Renal pelvis (tissue), 1 donor: ENCODE measurements at regions not wholly inside any gene's neighbourhood (a gene's known extent, or its start where the extent isn't known, plus 50 kb on each side); places are given as distances from the start of the nearest gene placed in this dataset.
"Not testable (repeated sequence)": the region's sequence is repeated elsewhere in the genome, so short reads cannot be mapped to it uniquely, and the experiment has no call there.

Experiments used
- DNase-seq: peaks from one replicate; pipeline ENCODE4 v3.0.0-alpha.2; 2013

DNA sequence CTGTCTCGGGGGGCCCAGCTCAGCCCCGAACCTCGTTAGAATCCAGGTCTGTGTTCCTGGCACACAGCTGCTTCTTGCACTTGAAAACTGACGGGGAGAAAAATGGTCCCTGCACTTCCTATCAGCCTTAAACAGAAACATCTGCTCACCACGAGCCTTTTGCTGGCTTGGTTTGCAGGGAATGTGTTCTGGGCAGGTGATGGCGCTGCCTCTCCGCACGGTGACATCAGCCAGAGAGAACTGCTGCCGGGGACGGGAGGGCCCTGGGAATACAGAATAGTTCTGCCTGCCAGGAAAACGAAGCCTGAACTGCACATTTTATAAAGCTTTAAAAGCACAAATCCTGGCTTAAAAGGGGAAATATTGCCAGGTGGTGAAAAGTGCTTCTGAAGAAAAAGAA, 622.5 kb downstream of the TYW1 start:
- no peak for DNase-seq

DNA sequence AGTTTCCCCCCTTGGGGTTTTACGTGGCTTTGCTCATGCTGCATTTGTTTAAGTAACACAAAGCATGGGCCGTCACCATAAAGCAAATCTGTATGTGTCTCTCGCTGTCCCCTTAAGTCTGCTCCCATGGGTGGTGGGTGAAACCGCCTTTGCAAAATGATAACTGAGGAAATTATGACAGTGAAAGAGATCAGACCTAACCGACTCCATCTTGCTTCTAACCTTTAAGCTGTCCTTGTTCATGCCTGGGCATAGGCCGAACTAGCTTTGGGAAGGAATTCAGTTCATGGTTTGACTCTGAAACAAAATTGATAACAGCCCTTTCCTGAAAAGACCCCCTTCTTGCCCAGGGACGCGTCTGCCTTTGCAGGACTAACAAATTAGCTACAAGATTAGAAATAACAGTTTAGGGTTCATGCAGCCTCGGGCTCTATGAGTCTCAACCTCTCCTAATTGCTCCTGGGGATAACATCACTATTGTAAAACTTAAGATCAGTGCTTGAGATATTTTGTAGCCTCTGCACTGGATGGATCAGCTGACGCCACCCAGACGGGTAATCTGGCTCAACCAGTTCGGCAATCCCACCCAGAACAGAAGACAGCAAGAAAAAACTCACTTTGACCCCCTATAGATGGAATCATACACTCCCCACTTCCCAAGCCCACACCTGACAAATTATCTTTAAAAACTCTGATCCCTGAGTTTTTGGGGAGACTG, 623.7 kb downstream of the TYW1 start:
- DNase-seq, result no peak

DNA sequence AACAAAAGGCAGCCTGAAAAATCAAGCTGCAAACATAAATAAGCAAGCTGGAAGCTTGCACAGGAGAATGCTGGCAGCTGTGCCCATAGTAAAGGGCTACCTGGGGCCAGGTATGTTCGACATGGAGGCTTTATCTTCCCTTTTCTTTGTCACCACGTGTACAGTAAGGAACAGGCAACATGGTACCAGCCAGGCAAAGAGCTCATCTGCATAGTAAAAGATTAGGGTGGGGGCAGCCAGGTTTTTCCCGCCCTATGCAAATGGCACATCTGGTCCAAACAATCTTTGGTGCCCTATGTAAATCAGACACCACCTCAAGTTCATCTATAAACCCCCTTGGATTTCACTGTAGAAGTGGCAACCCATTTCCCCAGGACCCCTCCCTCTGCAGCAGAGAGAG, 625.1 kb downstream of the TYW1 start:
- no peak for DNase-seq

DNA sequence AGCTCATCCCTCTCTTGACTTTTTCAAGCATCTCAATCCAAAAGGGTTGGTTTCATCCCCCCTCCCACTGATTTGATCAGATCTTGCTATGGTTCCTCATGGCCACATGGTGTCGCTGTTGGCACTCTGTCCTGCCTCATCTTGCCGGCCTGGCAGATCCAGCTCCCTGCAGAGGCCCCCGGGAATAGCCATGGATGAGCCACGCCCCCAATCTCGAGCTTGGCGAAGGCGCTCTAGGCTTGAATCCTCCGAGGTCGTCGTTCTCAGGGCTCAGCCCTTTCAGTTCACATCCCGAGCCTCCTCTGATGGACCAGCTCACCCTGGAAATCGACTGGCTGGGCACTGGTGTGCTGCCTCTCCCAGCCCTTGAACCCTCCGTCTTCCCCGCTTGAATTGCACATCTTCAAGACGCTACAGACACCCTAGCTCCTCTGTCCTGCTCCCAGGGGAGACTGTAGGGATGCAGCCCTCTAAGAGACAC, 628.7 kb downstream of the TYW1 start:
- peak; percentile 86 for DNase-seq

DNA sequence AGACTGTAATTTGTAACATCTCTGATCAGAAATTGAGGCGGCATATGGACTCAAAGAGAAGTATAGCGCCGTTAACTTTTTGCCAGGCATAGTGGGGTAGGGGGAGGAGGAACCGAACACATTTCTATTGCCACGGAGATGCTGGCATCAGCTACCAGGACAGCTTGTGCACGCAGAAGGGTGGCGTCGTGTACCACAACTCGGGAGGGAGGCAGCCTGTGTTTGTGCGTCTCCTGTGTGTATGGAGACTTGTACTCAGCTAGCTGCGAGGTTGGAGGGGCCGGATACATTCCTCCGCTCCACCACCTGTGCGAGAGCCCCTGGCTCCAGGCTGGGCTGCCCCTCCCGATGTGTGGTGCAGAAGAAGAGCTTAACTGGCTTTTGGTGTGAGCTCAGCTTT, 634.8 kb downstream of the TYW1 start:
- DNase-seq, result no peak

DNA sequence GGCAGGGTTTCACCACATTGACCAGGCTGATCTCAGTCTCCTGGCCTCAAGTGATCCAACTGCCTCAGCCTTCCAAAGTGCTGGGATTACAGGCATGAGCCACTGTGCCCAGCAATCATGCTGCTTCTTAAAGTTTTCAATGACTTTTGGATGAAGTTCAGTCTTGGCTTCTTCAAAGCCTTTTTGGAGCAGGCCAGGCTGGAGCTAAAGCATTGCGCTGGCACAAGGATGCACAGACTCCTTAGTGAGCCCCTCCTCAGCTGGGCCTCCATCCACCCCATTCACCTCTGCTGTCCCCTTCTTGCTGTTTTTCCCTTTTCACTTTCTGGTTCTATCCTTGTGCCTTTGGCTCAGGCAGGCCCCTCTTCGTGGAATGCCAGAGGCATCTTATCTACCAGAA, 638.6 kb downstream of the TYW1 start:
- DNase-seq, result no peak

DNA sequence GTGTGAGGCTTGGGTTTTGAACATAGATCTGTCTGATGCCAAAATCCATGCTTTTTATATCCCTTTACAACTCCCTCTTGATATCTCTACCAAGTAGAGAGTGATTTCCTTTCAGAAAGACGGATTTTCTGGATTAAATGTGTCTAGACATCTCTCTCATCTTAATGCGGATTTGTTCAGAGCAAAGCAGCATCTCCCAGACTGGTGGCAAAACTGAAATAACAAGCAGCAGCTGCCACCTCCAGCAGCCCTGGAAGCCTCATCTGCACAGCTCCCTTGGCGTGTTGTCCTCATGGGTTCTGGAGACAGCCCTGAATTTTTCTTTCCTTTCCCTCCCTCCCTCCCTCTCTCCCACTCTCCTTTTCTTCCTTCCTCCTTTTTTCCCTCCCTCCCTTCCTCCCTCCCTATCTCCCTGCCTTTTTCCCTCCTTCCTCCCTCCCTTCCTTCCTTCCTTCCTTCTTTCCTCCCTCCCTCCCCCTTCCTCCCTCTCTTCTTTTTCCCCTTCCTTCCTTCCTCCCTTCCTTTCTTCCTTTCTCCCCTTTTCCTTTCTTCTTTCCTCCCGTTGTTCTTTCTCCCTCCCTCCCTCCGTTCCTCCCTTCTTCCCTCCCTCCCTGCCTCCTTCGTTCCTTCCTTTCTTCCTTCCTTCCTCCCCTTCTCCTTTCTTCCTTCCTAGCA, 639.9 kb downstream of the TYW1 start:
- no peak for DNase-seq

DNA sequence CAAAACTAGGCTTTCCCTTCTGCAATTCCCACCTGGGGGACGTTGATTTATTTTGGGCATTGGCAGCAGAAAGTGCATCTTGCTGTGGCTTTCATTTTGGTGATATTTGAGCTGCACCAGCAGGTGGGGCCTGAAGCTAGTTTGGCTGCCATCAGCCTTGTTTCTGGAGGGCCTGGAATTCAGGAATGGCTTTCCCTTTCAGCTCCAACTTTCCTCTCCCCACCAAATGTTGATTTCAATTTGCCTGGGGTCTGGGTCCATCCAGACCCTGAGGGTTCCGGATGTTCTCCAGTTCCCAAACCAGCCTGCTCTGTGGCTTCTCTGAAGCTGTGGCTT, 640.4 kb downstream of the TYW1 start:
- peak; percentile 14 for DNase-seq

DNA sequence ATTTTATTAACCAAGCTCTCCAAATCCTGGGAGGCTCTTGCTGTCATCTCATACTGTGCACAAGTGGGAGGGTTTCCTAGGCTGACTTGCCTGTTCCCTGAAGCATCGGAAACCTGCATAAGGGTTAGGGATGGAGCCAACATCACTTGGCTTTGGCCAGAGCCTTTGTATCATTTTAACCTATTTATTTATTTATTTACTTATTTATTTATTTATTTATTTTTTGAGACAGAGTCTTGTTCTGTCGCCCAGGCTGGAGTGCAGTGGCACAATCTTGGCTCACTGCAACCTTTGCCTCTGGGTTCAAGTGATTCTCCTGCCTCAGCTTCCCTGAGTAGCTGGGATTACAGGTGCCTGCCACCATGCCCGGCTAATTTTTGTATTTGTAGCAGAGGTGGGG, 645.9 kb downstream of the TYW1 start:
- DNase-seq, result not testable (repeated sequence)

DNA sequence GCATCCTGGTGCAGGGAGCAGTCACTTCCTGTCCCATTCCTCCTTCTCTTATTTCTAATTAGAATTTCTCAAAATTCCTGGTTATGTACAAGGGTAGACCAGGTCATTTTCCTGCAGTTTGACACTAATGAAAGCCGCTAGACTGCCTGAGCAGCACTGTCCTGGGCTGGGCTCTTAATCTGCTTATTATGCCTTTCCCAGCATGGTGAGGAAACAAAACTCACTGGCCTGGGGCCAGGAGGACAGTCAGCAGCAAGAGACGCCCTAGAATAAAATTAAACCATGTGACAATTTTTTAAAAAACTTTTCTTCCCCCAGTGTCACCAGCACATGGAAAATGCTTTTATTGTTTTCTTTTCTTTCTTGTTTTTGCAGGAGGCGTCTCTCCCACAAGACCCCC, 647.5 kb downstream of the TYW1 start:
- no peak for DNase-seq

DNA sequence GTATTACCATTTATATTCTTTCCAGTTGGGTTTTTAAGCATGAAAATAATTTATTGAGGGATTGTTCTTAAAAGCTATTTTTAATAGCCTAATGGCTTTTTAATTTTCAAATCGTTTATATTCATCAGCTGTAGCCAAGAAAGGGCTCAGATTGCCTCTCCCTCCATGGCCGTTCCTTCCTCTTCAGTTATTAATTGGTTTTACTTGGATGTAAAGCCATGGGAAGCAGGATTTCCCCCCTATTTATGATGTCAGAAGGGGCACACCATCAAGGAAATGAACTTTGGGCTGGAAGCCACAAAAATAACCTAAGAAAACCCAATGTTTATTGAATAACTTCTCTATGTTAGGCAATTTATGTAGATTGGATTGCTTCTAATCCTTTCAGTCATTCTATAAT, 656.3 kb downstream of the TYW1 start:
- DNase-seq, result no peak

DNA sequence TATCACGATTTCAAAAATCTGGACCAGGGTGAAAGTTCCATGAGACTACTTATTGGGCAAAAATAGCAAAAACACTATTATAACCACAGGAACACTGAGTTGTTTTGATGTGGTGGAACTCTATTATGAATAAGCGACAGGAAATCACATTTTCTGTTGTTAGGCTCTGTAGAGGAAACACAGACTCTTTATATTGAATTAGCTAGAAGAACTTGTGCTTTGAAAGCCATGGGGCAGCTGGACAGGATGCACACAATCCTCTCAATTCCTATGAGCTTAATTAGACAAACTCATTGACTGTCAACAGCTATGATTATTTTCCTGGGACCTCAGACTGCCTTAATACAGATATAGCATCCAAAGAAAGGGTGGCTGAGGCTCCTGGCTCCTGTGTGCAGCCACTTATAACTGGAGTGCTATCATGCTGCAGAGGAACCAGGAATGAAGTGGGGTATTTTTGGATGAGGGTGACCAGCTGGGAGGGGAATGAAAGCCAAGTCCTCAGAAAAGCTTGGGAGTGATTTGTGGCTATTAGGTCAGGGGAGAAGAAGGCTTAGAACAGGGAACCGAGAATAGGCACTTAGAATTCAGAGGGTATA, 657.3 kb downstream of the TYW1 start:
- DNase-seq, result no peak

DNA sequence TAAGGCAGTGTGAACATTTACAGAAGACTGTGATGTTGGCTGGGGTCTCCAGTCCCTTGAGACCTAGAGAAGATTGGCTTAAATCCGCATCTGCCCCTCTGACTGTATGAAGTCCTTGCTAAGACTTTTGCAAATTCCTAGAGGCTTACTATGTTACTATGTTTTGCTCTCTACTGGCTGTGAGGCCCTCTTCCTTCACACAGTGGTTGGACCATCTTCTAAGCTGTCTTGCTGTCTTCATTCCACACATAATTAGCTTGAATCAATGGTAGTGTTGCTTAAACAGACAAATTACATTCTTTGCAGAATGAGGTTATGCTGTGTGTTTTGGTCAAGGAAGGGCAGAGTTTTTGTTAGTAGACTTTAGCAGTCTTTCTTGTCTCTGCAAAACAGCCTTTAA, 658.0 kb downstream of the TYW1 start:
- no peak for DNase-seq

DNA sequence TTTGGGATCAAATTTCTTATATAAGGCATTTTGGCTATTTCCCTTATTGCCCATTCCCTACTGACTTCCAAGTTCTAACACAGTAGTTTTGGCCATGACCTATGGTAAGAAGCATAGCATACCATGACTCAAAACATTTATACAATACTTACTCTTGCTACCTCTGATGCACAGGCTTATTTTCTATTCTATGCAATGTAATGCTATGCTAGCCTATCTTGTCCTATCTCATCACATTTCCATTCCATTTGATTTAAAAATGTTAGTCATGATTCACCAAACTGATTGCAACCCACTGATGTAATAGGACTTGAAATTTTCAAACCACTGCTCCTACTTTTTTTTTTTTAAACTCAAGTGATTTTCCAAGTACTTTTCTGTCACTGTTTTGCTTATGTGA, 658.5 kb downstream of the TYW1 start:
- no peak for DNase-seq

DNA sequence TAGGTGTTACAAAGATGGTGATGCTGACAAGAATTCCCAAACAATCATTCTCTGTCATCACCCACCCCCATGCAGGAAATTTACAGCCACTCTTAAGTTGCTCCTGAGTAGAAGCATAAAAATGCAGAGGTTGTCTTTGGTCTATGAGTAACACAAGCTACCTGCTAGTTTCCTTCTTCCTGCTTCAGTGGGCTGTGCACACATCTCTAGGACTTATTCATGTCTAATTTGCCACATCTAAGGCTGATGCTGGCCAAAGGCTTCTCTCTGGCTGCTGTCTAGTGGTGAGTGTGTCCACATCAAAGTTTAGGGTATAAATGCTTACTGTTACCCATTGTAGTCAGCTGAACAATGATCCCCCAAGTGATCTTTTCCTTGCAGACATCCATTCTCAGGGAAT, 662.5 kb downstream of the TYW1 start:
- no peak for DNase-seq

DNA sequence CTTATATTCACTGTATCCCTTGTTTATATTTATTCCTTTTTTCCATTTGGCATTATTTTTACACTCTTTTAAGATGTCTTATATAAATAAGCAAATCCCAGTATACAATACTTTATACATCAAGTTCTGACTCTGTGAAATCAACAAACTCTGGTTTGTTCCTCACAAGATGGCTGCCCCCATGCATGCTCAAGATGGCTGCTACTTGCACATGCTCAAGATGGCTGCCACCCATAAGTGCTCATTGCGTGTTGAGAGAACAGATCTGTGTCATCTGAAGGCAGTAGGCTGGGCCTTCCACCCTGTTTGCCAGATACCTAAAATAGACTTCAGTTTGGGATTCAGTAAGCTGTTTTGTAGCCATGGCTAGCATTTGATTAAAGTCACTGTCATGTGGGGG, 666.2 kb downstream of the TYW1 start:
- DNase-seq, result no peak

DNA sequence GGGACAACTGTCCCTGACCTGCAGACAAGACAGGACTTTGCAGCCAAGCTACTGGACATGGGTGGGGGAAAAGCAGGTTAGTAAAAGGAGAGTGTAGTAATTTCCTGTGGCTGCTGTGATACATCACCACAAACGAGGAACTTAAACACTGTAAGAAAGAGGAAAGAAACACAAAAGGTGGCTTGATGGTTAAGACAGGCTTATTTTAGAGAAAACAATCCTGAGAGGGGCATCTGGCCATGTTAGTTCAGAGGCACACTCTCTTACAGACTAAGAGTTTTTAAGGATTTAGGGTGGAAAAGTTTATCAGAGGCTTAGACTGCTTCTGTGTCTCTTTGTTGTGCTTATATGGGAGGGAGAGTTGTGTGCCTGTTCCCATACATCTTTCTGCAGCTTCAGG, 667.0 kb downstream of the TYW1 start:
- DNase-seq, result no peak

DNA sequence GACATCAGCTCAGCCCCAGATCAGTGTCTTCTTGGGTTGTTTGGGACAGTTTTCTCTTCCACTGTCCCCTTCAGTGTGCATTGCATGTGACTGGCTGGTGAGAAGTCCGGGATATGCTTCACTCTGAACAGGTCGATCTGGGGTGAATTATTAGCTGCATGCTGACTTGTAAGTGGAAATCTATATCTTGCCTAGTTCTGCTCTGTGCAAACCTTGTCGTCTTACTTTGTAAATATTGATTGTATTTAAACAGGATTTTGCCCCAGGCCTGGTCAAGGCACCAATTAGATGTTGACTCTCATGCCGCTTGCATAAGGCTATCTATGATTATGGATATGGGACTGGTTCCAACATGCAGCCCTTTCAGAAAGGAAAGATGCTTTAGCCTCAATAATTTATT, 669.7 kb downstream of the TYW1 start:
- not testable (repeated sequence) for DNase-seq

DNA sequence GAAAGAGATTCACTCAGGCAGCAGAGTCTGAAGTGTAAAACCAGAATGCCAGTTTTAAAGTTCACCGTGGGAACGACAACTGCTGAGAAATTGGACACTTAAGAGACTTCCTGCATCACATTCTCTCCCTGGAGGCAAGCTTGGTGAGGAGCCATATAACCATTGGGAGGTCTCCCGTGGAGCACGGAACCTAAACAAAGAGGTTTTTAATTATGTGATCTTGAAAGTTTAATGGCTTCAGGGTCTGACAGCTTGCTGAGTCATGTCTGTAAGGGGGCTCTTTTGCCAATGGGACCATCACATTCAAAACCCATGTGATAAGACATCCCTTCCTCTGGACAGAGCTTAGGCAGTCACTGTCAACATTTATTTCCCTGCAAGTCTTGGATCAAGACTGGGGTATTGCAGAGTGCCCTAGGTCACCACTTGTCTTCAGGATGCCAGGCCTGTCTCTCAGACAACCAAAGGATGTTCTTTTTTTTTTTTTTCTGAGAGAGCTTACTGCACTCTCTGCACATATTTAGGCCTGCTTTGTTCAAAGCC, 674.4 kb downstream of the TYW1 start:
- peak; percentile 26 for DNase-seq

DNA sequence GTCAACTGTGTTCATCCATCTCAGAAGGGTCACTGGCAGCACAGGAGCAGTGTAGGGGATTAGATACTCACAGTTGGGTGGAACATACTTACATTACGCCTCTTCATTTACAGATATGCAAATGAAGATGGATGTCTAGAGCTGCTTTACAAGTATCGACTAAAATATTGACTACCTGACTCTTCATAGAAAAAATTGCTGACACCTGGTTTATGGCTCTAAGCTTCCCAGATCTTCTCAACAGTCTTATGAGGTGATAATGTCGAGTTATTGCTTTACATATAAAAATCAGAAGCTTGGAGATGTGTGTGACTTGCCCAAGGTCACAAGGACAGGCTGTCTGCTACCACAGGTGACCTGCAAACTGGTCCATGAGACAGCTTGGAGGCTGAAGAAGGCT, 677.2 kb downstream of the TYW1 start:
- no peak for DNase-seq

DNA sequence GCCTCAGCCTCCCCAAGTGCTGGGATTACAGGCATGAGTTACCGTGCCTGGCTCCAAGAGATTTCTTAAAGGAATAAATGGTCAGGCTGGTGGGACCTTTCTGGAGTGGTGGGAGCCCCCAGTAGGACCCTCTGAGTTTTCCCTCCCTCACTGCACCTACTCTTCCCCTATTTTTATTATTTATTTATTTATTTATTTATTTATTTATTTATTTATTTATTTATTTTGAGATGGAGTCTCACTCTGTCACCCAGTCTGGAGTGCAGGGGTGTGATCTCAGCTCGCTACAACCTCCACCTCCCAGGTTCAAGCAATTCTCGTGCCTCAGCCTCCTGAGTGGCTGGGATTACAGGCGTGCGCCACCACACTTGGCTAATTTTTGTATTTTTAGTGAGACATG, 678.2 kb downstream of the TYW1 start:
- not testable (repeated sequence) for DNase-seq

DNA sequence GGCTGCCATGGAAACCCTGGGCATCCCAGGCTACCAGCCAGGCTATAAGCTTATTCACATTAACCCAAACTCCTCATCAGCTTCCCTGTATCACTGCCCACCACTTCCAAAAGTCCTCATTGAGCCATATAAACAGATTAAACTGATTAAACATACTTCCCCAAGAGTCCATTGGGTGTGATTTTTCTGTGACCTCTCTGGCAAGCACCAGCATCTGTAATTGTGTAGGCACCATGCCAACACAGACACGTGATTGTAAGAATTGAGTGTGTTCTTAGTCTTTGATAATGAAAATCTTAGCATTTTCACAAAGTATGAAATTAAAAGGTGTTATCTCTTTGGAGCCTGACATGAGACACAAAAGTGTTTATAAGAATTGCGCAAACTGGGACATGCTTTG, 679.3 kb downstream of the TYW1 start:
- DNase-seq, result no peak

DNA sequence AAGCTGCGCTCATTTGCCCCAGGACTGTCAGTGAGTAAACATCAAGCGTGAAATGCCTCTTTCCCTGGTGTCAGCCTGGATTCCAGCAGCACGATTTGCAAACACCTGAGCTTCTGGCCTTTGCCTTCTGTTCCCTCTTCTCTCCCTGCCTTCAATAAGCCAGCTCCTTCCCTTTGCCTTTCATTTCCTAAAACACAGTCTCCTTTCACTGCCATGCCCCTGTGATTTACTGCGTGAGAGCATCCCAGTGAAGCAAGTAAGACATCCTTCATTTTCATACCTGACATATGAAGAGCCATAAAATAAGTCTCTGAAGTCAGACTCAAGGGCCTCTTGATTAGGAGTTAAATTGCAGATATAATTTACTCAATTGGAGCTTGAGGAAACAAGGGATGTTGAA, 681.8 kb downstream of the TYW1 start:
- DNase-seq, result no peak
